ENCODE measurements at regions not wholly inside any gene's neighbourhood (a gene's known extent, or its start where the extent isn't known, plus 50 kb on each side); places are given as distances from the start of the nearest gene placed in this dataset.

DNA sequence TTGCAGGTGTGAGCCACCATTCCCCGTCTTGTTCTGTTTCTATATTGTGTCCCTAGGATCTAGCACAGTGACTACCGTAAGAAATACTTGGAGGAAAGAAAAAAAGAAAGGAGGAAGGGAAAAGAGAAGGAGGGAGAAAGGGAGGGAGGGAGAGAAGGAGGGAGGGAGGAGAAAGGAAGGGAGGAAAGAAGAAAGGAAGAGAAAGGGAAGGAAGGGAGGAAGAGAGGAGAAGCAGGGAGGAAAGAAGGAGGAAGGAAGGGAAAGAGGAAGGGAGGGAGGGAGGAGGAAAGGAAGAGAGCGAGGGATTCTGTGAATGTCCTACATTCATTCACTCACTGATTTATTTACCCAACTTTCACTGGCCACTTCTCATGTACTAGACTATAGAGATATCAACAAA lies 178.4 kb downstream of the MAFB start:
- TF ChIP-seq EZH2 (IDR thresholded peaks at IDR 0.05; ENCODE audit: insufficient read depth, poor library complexity, severe bottlenecking) (no peak), EZH2phosphoT487 (IDR thresholded peaks at IDR 0.05; ENCODE audit: insufficient read depth, low read depth) (no peak)
